Spleen (tissue), 7 donors: ENCODE measurements at regions not wholly inside any gene's neighbourhood (a gene's known extent, or its start where the extent isn't known, plus 50 kb on each side); places are given as distances from the start of the nearest gene placed in this dataset.

Experiments
- CTCF ChIP-seq, 11 experiments: fragments of 200-600 bp in 7 of 11; fragments of 450-650 bp in 4 of 11; sonication (generic) in 4 of 11; IDR thresholded peaks in 8 of 11; conservative IDR thresholded peaks in 3 of 11; 1 replicate in 7 of 11; 2 replicates in 4 of 11; pipeline versions ENCODE4 v1.4.0 to v1.8.0; 2016 to 2021; ENCODE audit warnings: antibody characterized with exemption in 11 of 11, inconsistent platforms in 4 of 11, mild to moderate bottlenecking in 1 of 11
- POLR2AphosphoS5 ChIP-seq, 3 donors: sonication (generic); formaldehyde crosslinking; IDR thresholded peaks; one replicate each; pipeline ENCODE4 v1.5.1; 2017; ENCODE audit warnings: antibody characterized with exemption in 3 of 3
- donor health status: DM: no; HTN: no; CAD: no; lungs with moderate emphysema.
- donor health status: DM: no; HTN: no; CAD: no.
- donor health status: DM: no; HTN: no; CAD: no.

- TF ChIP-seq CTCF (IDR thresholded peaks at IDR 0.05 in 8 of 11, conservative IDR thresholded peaks at IDR 0.05 in 3 of 11) (no peak), POLR2AphosphoS5 (IDR thresholded peaks at IDR 0.05) (no peak)
Observed at GRCh38 chr18:25560369-25560768, 208.4 kb upstream of the ZNF521 start.
